Stimulated activated CD8-positive, alpha-beta memory T cell treated with anti-CD3 and anti-CD28 coated beads, Interleukin-15, amount 100 ng/mL, for 48 hours (primary cell): ENCODE measurements at regions not wholly inside any gene's neighbourhood (a gene's known extent, or its start where the extent isn't known, plus 50 kb on each side); places are given as distances from the start of the nearest gene placed in this dataset.

Experiments
- DNase-seq, 2 donors: peaks; one replicate each; pipeline ENCODE4 v3.0.0-alpha.2; 2020; ENCODE audit warnings: low read depth in 2 of 2

- DNase-seq, result no peak
Observed at GRCh38 chr22:49446145-49446758, 381.4 kb downstream of the BRD1 start.

- DNase-seq, result no peak
Observed at GRCh38 chr22:49444781-49445180, 382.9 kb downstream of the BRD1 start.

- no peak for DNase-seq
Observed at GRCh38 chr22:49440931-49441330, 386.7 kb downstream of the BRD1 start.

DNA sequence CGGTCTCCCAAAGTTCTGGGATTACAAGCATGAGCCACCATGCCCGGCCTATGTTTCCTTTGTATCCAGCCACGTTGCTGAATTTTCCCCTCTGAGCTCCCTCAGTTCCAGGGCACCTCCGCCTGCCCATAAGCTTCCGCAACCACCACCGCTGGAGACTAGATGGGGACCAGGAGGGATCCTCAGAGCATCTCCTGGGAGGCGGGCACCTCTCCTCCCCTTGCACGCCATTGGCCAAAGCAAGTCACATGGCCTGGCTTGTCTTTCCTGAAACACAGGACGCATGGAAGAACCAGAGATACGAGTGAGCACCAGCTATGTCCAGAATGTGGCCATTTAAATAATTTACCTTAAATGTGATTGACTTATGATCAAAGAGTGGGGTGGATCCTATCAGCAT lies 388.3 kb downstream of the BRD1 start:
- no peak for DNase-seq

DNA sequence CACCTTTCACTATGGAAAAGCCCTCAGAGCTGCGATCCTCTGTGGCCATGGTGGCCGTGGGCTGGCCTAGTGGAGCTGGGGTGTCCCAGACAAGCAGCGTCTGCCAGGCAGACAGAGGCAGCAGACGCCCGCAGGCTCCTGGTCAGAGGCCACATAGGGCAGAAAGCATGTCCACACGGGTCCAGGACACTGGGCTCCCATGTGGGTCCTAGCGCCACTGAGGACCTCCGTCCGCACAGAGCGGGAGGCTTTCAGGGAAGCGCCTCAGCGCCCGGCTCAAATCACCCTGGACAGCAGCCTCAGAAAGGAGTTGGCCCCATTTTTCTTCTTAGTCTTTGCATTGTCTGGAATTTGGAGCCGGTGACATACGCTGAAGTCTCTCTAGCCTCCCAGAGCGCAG lies 389.7 kb downstream of the BRD1 start:
- DNase-seq, result no peak

- no peak for DNase-seq
Observed at GRCh38 chr22:49437356-49437755, 390.3 kb downstream of the BRD1 start.

DNA sequence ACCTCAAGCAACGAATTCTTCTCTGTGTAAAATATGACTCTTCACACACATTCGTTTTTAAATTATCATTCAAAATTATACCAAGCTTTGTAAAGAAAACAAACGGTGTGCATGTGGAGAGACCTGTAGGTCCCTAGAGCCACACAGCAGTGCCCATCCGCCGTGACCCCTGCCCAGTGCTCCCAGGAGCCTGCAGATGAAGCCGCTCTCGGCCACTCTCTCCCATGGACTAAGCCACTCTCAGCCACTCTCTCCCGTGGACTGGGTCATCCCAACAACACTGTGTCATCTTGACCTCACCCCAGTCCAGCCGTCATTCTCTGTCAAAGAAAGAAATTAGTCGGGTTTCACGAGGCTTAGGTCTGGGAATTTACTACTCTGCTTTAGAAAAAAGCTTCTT lies 391.6 kb downstream of the BRD1 start:
- no peak for DNase-seq

DNA sequence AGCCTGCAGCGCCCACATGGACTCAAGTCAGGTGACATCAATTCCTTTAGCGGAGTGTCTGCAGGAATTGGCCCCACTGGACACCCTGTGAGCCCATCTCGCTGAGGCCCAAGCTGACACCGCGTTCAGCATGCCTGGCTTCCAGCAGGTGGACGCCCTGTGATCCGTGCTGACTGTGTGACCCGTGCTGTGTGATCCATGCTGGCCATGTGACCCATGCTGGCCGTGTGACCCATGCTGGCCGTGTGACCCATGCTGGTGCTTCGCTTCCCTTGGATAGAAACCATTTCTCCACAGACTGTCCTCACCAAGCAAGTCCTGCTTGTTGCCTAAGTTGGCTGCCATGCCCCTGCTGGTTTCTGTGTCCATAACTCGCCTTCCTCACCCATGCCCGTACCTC lies 392.1 kb downstream of the BRD1 start:
- DNase-seq, result no peak

DNA sequence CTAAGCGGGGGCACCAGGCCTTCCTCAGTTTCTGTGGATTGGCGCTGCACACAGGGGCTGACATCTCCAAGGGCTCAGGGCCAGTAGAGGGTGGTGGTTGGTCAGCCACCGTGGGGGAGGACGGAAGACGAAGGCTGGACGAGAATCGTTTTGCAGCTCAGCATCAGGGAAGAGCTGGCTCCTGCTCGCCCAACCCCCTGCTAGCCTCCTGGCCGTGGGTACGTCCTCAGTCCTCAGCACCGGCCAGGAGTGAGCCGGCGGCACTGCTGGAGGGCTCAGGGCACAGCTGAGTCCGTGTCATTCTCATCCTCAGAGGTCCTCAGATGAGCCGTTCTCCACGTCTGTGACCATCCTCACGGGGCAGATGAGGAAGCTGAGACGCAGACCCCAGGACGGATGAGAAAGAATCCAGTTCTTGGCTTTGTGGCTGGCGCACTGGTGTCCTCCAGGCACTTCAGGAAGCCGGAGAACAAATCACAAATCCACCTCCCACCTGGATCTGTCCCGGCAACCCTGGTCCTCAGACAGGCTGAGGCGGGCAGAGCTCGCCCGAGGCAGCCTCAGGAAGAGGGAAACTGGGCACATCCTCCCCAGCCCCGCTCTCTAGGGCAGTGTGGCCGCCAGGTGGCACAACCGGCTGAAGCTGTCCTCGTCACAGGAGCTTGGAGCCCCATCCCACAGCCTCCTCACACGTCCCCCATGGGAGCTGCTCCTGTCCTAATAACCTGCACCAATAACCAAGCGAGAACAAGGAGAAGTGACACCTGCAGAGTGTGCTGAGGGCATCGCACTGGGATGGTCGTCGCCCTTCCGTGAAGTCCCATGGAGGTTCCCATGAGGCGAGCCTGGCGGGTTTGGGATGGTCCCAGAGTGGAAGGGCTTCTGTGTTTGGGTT lies 393.7 kb downstream of the BRD1 start:
- DNase-seq, result no peak

GRCh38 chr22:49432897-49433443 lies 394.7 kb downstream of the BRD1 start:
- no peak for DNase-seq

DNA sequence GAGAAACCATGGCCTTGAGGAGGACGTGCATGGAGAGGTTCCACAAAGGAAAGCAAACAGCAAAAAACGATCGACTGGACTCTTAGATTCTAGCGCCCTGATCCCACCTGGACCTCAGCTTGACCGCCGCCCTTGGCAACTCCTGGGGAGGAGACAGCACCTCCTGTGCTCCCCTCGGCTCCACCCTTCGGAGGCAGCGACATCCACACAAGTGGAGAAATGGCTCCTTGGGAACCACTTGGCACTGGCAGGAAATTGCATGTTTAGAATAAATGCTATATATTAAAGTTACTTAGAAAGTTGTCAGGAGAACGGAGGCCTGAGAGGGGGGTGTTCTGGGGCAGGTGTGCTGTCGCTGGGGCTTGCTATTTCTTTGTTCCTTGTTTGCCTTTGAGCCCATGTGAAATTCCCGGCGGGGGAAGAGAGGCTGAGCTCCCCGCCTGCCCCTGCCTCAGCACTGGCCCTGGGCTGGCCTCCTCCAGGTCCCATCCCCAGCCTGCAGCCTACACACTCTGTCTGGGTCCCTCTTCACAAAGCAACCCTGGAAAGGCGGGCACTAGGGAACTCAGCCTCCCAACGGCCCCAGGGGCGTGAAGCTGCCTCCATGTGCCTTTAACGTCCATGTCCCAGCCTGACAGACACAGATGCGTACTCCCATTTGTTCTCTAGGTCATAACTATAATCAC lies 395.3 kb downstream of the BRD1 start:
- no peak for DNase-seq

DNA sequence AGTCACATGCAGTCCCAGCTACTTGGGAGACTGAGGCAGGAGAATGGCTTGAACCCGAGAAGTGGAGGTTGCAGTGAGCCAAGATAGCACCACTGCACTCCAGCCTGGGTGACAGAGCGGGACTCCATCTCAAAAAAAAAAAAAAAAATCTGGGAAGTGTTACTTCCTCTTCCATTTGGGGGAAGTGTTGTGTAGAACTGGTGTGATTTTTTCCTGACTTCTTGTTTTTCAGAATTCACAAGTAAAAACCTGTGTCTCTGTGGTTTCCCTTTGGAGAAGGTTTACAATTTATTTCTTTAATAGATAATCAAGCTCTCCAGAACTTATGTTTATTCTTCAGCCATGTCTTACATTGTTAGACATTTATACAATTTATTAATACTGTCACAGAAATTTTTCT lies 396.1 kb downstream of the BRD1 start:
- no peak for DNase-seq

DNA sequence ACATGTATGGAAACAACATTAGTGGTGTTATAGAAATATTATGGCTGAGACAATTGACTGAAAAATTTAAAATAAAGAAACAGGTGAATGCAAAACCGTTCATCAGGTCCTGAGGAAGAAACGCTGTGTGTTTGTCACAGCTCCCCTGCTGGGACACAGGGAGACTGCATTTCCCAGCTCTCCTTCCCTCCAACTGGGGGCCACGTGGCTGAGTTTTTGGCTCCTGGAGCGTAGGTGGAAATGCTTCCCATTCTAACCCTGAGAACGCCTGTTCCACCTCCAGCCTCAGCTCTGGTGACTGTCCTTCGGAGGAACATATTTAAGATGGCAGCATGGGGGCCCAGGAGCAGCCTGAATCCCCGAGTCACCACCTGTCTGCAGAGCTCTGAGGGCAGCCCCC lies 398.6 kb downstream of the BRD1 start:
- no peak for DNase-seq

- no peak for DNase-seq
Observed at GRCh38 chr22:49427941-49428340, 399.7 kb downstream of the BRD1 start.

DNA sequence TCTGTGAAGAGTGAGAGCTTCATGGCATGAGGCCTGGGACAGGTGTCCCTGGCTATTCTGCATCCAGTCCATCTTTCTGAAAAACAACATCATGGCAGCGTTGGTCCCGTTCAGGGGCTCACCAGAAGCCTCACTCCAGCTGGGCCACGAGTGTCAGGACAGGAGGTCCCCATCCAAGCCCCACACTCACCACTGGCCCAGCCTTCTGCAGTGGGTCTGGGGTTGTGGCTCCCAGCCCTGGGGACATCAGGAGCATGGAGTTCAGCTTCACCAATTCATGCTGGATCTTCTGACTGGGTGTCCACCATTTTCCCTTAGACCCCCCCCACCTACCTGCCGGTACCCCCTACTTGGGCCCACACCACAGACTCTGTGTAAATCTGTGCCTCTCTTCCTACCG lies 400.3 kb downstream of the BRD1 start:
- DNase-seq, result no peak

- no peak for DNase-seq
Observed at GRCh38 chr22:49426618-49427266, 400.9 kb downstream of the BRD1 start.

DNA sequence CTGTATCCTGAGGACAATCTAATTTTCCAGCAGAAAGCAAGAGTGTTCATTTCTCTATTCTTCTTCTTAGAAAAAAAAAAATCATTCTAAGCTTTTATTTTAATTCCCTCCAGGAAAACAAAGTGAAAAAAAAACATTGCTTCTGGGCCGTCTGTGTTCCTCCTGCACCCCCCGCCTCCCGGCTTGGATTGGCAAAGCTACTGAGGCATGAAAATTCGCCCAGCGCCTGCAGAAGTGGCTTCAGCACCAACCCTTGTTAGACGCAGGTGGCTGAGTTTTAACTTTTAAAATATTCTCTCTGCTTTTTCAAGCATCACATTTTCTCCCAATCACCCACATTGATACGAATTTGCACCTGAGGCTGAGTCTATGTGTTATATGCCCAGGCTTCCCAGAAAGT lies 401.6 kb downstream of the BRD1 start:
- DNase-seq, result no peak

GRCh38 chr22:49425356-49425755 lies 402.3 kb downstream of the BRD1 start:
- no peak for DNase-seq

DNA sequence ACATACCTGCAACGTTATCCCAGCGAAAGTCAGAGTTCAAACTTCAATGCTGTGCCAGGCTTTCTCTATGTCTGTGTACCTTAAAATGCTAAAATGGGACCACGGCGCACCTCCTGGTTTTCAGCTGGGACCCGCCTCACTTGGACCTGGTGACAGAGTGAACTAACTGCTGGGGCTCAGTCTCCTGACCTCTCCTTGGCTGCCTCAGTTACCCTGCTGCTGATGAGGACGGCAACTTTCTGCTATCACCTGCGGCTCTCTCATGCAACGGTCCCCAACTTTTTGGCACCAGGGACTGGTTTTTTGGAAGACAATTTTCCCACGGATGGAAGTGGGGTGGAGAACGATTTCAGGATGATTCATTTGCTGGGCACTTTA lies 402.8 kb downstream of the BRD1 start:
- no peak for DNase-seq

DNA sequence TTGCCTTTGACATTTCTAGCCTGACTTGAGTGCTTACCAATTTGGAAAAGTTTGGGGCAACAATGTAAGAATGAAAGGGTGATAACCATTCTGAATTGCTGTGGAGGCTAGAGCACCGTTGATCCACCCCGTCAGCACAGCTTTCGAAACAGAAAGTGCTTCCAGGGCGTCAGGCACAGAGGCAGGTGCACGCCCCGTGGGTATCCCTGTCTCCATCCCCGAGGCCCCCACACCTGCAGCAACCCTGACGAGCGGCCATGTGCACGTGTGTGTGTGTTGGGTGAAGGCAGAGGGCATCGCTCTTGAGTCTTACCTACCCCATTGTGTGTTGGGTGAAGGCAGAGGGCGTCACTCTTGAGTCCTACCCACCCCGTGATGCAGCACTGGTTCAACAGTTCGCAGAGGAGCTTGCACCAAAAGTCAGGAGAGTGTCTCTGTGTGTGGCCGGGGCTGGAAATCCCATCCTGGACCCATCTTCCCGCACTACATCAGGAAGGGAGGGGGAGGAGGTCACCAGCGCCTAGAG lies 404.5 kb downstream of the BRD1 start:
- DNase-seq, result no peak

DNA sequence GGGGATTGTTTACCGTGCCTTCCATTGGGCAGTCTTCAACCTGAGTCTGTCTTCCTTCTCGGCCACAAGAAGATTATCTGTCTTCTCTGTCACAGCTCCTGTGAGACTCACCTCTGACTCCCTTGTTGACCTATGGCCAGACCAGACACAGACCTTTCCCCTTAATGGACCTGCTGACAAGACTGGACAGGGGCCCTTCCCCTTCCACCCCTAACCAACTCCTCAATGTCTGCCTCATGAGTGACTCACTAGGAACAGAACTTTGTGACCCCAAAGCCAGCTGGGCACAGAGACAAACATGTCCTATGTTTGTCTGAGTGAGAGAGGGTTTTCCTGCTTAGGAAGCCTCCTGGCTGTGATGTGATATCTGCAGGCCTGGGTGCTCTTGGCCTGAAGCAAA lies 405.0 kb downstream of the BRD1 start:
- DNase-seq, result no peak

GRCh38 chr22:49420651-49421050 lies 407.0 kb downstream of the BRD1 start:
- no peak for DNase-seq
